HG02571 (cell line): ENCODE measurements at regions not wholly inside any gene's neighbourhood (a gene's known extent, or its start where the extent isn't known, plus 50 kb on each side); places are given as distances from the start of the nearest gene placed in this dataset.

Experiments used
- ATAC-seq: cut with Tn5 transposase; IDR thresholded peaks from one replicate; pipeline ENCODE4 v1.9.1; 2021; ENCODE audit warnings: mild to moderate bottlenecking, moderate library complexity; ENCODE audit not compliant: unreplicated experiment

GRCh38 chr11:98561877-98562395 is 458.8 kb upstream of the CNTN5 start:
- ATAC-seq, result no peak

- no peak for ATAC-seq
These were observed 456.5 kb upstream of the CNTN5 start for GRCh38 chr11:98564233-98564632.

- ATAC-seq, result no peak
These were observed 455.9 kb upstream of the CNTN5 start for GRCh38 chr11:98564881-98565280.

- ATAC-seq, result no peak
These were observed 455.4 kb upstream of the CNTN5 start for GRCh38 chr11:98565311-98565710.

GRCh38 chr11:98566978-98567377 is 453.8 kb upstream of the CNTN5 start:
- no peak for ATAC-seq

- no peak for ATAC-seq
These were observed 452.7 kb upstream of the CNTN5 start for GRCh38 chr11:98568013-98568412.

- no peak for ATAC-seq
These were observed 447.8 kb upstream of the CNTN5 start for GRCh38 chr11:98572941-98573340.

GRCh38 chr11:98587884-98588283 is 432.9 kb upstream of the CNTN5 start:
- ATAC-seq, result no peak

- no peak for ATAC-seq
These were observed 430.8 kb upstream of the CNTN5 start for GRCh38 chr11:98589967-98590366.

- no peak for ATAC-seq
These were observed 420.6 kb upstream of the CNTN5 start for GRCh38 chr11:98600103-98600502.

GRCh38 chr11:98600786-98601773 is 419.7 kb upstream of the CNTN5 start:
- ATAC-seq, result no peak

GRCh38 chr11:98616098-98616655 is 404.6 kb upstream of the CNTN5 start:
- ATAC-seq, result no peak

- no peak for ATAC-seq
These were observed 399.0 kb upstream of the CNTN5 start for GRCh38 chr11:98621767-98622166.

GRCh38 chr11:98625526-98625925 is 395.2 kb upstream of the CNTN5 start:
- ATAC-seq, result no peak

- ATAC-seq, result no peak
These were observed 390.0 kb upstream of the CNTN5 start for GRCh38 chr11:98630736-98631135.

GRCh38 chr11:98657711-98658110 is 363.0 kb upstream of the CNTN5 start:
- no peak for ATAC-seq

- ATAC-seq, result no peak
These were observed 361.3 kb upstream of the CNTN5 start for GRCh38 chr11:98659431-98659830.

GRCh38 chr11:98674390-98674789 is 346.4 kb upstream of the CNTN5 start:
- no peak for ATAC-seq

- ATAC-seq, result no peak
These were observed 341.1 kb upstream of the CNTN5 start for GRCh38 chr11:98679673-98680072.

- ATAC-seq, result no peak
These were observed 319.2 kb upstream of the CNTN5 start for GRCh38 chr11:98701541-98701940.

- ATAC-seq, result no peak
These were observed 316.8 kb upstream of the CNTN5 start for GRCh38 chr11:98703779-98704556.
